ENCODE measurements at regions not wholly inside any gene's neighbourhood (a gene's known extent, or its start where the extent isn't known, plus 50 kb on each side); places are given as distances from the start of the nearest gene placed in this dataset.

DNA sequence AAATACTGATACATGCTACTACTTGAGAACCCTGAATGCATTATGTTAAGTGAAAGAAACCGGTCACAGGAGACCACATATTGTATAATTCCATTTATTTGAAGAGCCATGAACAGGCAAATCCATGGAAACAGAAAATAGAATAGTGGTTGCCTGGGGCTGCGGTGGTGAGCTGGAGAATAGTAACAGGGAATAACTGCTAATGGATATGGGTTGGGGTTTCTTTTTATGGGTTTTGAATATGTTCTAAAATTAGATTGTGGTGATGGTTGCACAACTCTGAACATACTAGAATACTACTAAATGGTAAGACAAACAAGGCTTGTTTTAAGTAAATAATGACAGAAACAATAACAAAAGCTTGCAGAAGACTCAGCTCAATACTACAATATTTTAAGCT lies 293.0 kb downstream of the BTG1 start:
- TF ChIP-seq, protein P1, sequence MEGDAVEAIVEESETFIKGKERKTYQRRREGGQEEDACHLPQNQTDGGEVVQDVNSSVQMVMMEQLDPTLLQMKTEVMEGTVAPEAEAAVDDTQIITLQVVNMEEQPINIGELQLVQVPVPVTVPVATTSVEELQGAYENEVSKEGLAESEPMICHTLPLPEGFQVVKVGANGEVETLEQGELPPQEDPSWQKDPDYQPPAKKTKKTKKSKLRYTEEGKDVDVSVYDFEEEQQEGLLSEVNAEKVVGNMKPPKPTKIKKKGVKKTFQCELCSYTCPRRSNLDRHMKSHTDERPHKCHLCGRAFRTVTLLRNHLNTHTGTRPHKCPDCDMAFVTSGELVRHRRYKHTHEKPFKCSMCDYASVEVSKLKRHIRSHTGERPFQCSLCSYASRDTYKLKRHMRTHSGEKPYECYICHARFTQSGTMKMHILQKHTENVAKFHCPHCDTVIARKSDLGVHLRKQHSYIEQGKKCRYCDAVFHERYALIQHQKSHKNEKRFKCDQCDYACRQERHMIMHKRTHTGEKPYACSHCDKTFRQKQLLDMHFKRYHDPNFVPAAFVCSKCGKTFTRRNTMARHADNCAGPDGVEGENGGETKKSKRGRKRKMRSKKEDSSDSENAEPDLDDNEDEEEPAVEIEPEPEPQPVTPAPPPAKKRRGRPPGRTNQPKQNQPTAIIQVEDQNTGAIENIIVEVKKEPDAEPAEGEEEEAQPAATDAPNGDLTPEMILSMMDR (IDR thresholded peaks at IDR 0.05) = no peak
- no peak for TF ChIP-seq EZH2 (IDR thresholded peaks at IDR 0.05; ENCODE audit: borderline replicate concordance, insufficient read depth, low read depth, low read length, poor library complexity, severe bottlenecking)
- H3K4me3 Mint-ChIP-seq = no peak overlapping the region
- Histone ChIP-seq H3K9me3 (ENCODE audit: control extremely low read depth in 1 of 3, control insufficient read depth in 2 of 3, insufficient read depth in 1 of 3, low read length in 2 of 3) (no peaks in the 10 kb centered on the region), H3K27me3 (replicated peaks in 1 of 4; ENCODE audit: control extremely low read depth in 1 of 4, control insufficient read depth in 3 of 4, insufficient read depth in 4 of 4, low read length in 3 of 4) (no peaks in the 10 kb centered on the region), H3K79me2 (ENCODE audit: control insufficient read depth, insufficient read depth, low read length) (no peaks in the 10 kb centered on the region), H3K4me1 (ENCODE audit: control insufficient read depth in 2 of 2, insufficient read depth in 2 of 2, low read length in 2 of 2) (no peaks in the 10 kb centered on the region), H3K36me3 (replicated peaks in 1 of 2; ENCODE audit: control extremely low read depth in 1 of 2, control insufficient read depth in 1 of 2, extremely low read depth in 1 of 2, insufficient read depth in 2 of 2, low read length in 1 of 2) (no peaks in the 10 kb centered on the region), H3K4me3 (ENCODE audit: control extremely low read depth in 1 of 5, extremely low read depth in 1 of 5, insufficient read depth in 1 of 5, low read depth in 2 of 5, low read length in 4 of 5) (no peak overlapping the region), H4K20me1 (ENCODE audit: control insufficient read depth, insufficient read depth, low read length, poor library complexity, severe bottlenecking) (no peaks in the 10 kb centered on the region), H2AFZ (ENCODE audit: insufficient read depth, low read depth, low read length, poor library complexity, severe bottlenecking) (no peak overlapping the region), H3K4me2 (replicated peaks; ENCODE audit: low read depth, low read length, poor library complexity, severe bottlenecking) (no peak overlapping the region), H3K27ac (ENCODE audit: low read length in 2 of 2) (no peak overlapping the region), H3K9ac (ENCODE audit: low read length) (no peak overlapping the region)
- no peak for DNase-seq
- intact Hi-C loops (cut with micrococcal nuclease) = no loop called here
- no peaks in the 10 kb centered on the region for H3K4me1 Mint-ChIP-seq
- H3K9me3 Mint-ChIP-seq (ENCODE audit: insufficient read depth) = no peaks in the 10 kb centered on the region
- ChIA-PET POLR2A (interaction anchor here (0.8 kb wide), 1 partner anchor 27 kb away, joined by 3 read pairs; no protein-coding TSS in a partner anchor), CTCF (no interaction called here)
- no peak for ATAC-seq (ENCODE audit: low read depth)
- peaks cover 3% of the 10 kb centered on the region for H3K27me3 Mint-ChIP-seq
- H3K27ac Mint-ChIP-seq = no peak overlapping the region
- no CpG with 5 or more reads among the region's 2 CpGs for WGBS (ENCODE audit: insufficient coverage)

DNA sequence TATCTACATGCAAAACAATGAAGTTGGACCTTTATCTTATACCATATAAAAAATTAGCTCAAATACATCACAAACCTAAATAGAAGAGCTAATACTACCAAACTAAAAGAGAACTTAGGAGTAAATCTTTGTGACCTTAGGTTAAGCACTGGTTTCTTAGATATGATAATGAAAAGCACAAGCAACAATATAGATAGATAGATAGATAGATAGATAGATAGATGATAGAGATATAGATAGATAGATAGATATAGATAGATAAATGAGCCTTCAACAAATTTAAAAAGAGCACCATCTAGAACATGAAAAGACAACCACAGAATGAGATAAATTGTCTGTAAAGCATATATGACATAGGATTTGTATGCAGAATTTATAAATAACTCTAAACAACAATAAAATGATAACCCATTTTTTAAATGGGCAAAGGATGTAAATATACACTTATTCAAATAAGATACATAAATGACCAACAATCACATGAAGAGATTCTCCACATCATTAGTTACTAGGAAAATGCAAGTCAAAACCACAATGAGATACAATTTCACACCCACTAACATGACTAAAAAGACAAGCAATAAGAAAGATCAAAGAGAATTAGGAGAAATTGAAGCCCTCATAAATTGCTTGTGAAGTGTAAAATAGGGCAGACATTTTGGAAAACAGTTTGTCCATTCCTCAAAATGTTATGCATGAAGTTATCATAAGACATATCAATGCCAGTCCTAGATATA lies 293.7 kb downstream of the BTG1 start:
- H3K4me3 Mint-ChIP-seq = no peak overlapping the region
- H3K27ac Mint-ChIP-seq = no peak overlapping the region
- no peak for DNase-seq
- H3K9ac ChIP-seq (ENCODE audit: low read length) = no peak overlapping the region
- H3K9me3 ChIP-seq (ENCODE audit: control extremely low read depth in 1 of 3, control insufficient read depth in 2 of 3, insufficient read depth in 1 of 3, low read length in 2 of 3) = no peaks in the 10 kb centered on the region
- POLR2A ChIA-PET = interaction anchor here (0.8 kb wide), 1 partner anchor 27 kb away, joined by 3 read pairs; no protein-coding TSS in a partner anchor
- H3K36me3 ChIP-seq (replicated peaks in 1 of 2; ENCODE audit: control extremely low read depth in 1 of 2, control insufficient read depth in 1 of 2, extremely low read depth in 1 of 2, insufficient read depth in 2 of 2, low read length in 1 of 2) = no peaks in the 10 kb centered on the region
- TF ChIP-seq, protein P1 (IDR thresholded peaks at IDR 0.05) = no peak
- no peak for TF ChIP-seq EZH2 (IDR thresholded peaks at IDR 0.05; ENCODE audit: borderline replicate concordance, insufficient read depth, low read depth, low read length, poor library complexity, severe bottlenecking)
- H3K4me3 ChIP-seq (ENCODE audit: control extremely low read depth in 1 of 5, extremely low read depth in 1 of 5, insufficient read depth in 1 of 5, low read depth in 2 of 5, low read length in 4 of 5) = no peak overlapping the region
- intact Hi-C loops (cut with micrococcal nuclease) = no loop called here
- CTCF ChIA-PET = no interaction called here
- H4K20me1 ChIP-seq (ENCODE audit: control insufficient read depth, insufficient read depth, low read length, poor library complexity, severe bottlenecking) = no peaks in the 10 kb centered on the region
- no peak for ATAC-seq (ENCODE audit: low read depth)
- no peaks in the 10 kb centered on the region for H3K9me3 Mint-ChIP-seq (ENCODE audit: insufficient read depth)
- H3K27ac ChIP-seq (ENCODE audit: low read length in 2 of 2) = no peak overlapping the region
- H3K79me2 ChIP-seq (ENCODE audit: control insufficient read depth, insufficient read depth, low read length) = no peaks in the 10 kb centered on the region
- H3K4me1 ChIP-seq (ENCODE audit: control insufficient read depth in 2 of 2, insufficient read depth in 2 of 2, low read length in 2 of 2) = no peaks in the 10 kb centered on the region
- H3K4me2 ChIP-seq (replicated peaks; ENCODE audit: low read depth, low read length, poor library complexity, severe bottlenecking) = no peak overlapping the region
- no peaks in the 10 kb centered on the region for H3K27me3 ChIP-seq (replicated peaks in 1 of 4; ENCODE audit: control extremely low read depth in 1 of 4, control insufficient read depth in 3 of 4, insufficient read depth in 4 of 4, low read length in 3 of 4)
- H2AFZ ChIP-seq (ENCODE audit: insufficient read depth, low read depth, low read length, poor library complexity, severe bottlenecking) = no peak overlapping the region
- H3K4me1 Mint-ChIP-seq = no peaks in the 10 kb centered on the region
- peaks cover 9% of the 10 kb centered on the region for H3K27me3 Mint-ChIP-seq
